Lung (tissue), 11 donors: ENCODE measurements at regions not wholly inside any gene's neighbourhood (a gene's known extent, or its start where the extent isn't known, plus 50 kb on each side); places are given as distances from the start of the nearest gene placed in this dataset.

Experiments
- ATAC-seq: fragments of 200-7000 bp; cut with Tn5 transposase; one replicate; pipeline ENCODE4 v1.9.1; 2020; ENCODE audit warnings: moderate number of reproducible peaks; ENCODE audit not compliant: insufficient read depth, low FRiP score
- DNase-seq, 3 donors: peaks; one replicate each; pipeline ENCODE4 v3.0.0-alpha.2; 2013 to 2017
- H3K27ac ChIP-seq, 2 donors: one replicate each; pipeline ENCODE4 v1.5.1; 2013; ENCODE audit warnings: mild to moderate bottlenecking in 2 of 2, moderate library complexity in 2 of 2, control low read depth in 1 of 2, inconsistent platforms in 1 of 2, low read depth in 1 of 2, low read length in 1 of 2
- H3K27me3 ChIP-seq, 3 donors: one replicate each; pipeline ENCODE4 v1.5.1; 2013; ENCODE audit warnings: low read length in 2 of 3; ENCODE audit not compliant: control insufficient read depth in 3 of 3, insufficient read depth in 3 of 3
- H3K36me3 ChIP-seq, 4 donors: one replicate each; pipeline ENCODE4 v1.5.1; 2013; ENCODE audit warnings: low read length in 4 of 4, mild to moderate bottlenecking in 1 of 4, moderate library complexity in 1 of 4; ENCODE audit not compliant: control insufficient read depth in 4 of 4, insufficient read depth in 4 of 4
- H3K4me1 ChIP-seq, 5 donors: one replicate each; pipeline ENCODE4 v1.5.1; 2013; ENCODE audit warnings: low read length in 5 of 5, mild to moderate bottlenecking in 2 of 5, moderate library complexity in 1 of 5; ENCODE audit not compliant: control insufficient read depth in 5 of 5, insufficient read depth in 5 of 5
- H3K4me3 ChIP-seq: one replicate; pipeline ENCODE4 v1.5.1; 2013; ENCODE audit warnings: mild to moderate bottlenecking, control low read depth, moderate library complexity
- H3K9ac ChIP-seq, 2 donors: one replicate each; pipeline ENCODE4 v1.5.1; 2013; ENCODE audit warnings: low read length in 2 of 2, control low read depth in 1 of 2; ENCODE audit not compliant: insufficient read depth in 1 of 2
- H3K9me3 ChIP-seq, 4 donors: one replicate each; pipeline ENCODE4 v1.5.1; 2013; ENCODE audit warnings: low read length in 3 of 4, mild to moderate bottlenecking in 1 of 4, moderate library complexity in 1 of 4; ENCODE audit not compliant: control insufficient read depth in 4 of 4, insufficient read depth in 3 of 4
- CTCF ChIP-seq: IDR thresholded peaks from 2 replicates; pipeline ENCODE4 v1.5.1; 2012; ENCODE audit warnings: mild to moderate bottlenecking; ENCODE audit errors: control extremely low read depth, extremely low read depth
- WGBS, 2 donors: extraction: QIAGEN DNeasy Blood & Tissue Kit; methylation state at CpG; one replicate each; pipeline ENCODE4 v1.1.7; 2013; 5-methylcytosine and 5-hydroxymethylcytosine counted together
- donor health status: control.
- donor health status: control.
- donor health status: Bipolar disorder and iron deficiency.
- donor health status: healthy.
- donor health status: DM: yes; HTN: yes; CAD: no.

- Histone ChIP-seq H3K9me3 (peaks cover 0 to 3% (median 0%) of the 10 kb centered on the region in 4 donors), H3K9ac (no peak overlapping the region), H3K36me3 (no peaks in the 10 kb centered on the region), H3K27me3 (no peaks in the 10 kb centered on the region), H3K4me3 (no peak overlapping the region), H3K27ac (no peak overlapping the region), H3K4me1 (no peaks in the 10 kb centered on the region)
- TF ChIP-seq CTCF, result no peak
- ATAC-seq, result no peak
- 52 to 80% methylated on average over 2 of the region's 2 CpGs for WGBS, 2 donors
- no peak for DNase-seq
These were observed 847.2 kb downstream of the TDRD15 start for GRCh38 chr2:21970971-21971370.

- Histone ChIP-seq H3K9me3 (no peaks in the 10 kb centered on the region), H3K4me3 (no peak overlapping the region), H3K27ac (no peak overlapping the region), H3K27me3 (no peaks in the 10 kb centered on the region), H3K36me3 (no peaks in the 10 kb centered on the region), H3K4me1 (no peaks in the 10 kb centered on the region), H3K9ac (no peak overlapping the region)
- ATAC-seq, result no peak
- WGBS, 2 donors, result 46 to 68% methylated on average over 4 of the region's 4 CpGs
- TF ChIP-seq CTCF, result no peak
- no peak for DNase-seq
These were observed 848.8 kb downstream of the TDRD15 start for GRCh38 chr2:21972586-21972985.

- no peak overlapping the region for H3K4me3 ChIP-seq
- no peak overlapping the region for H3K9ac ChIP-seq
- whole genome bisulfite sequencing, 2 donors, result 88 to 93% methylated on average over 1 of the region's 1 CpG
- H3K9me3 ChIP-seq, result peaks cover 0 to 5% (median 1%) of the 10 kb centered on the region in 4 donors
- ATAC-seq, result no peak
- H3K4me1 ChIP-seq, result no peaks in the 10 kb centered on the region
- no peak for TF ChIP-seq CTCF
- DNase-seq, result no peak
- H3K27ac ChIP-seq, result no peak overlapping the region
- H3K36me3 ChIP-seq, result no peaks in the 10 kb centered on the region
- no peaks in the 10 kb centered on the region for H3K27me3 ChIP-seq
These were observed 857.4 kb downstream of the TDRD15 start for GRCh38 chr2:21981127-21981526.

GRCh38 chr2:21993002-21993401 is 869.2 kb downstream of the TDRD15 start:
- WGBS, 2 donors, result 91 to 100% methylated on average over 1 of the region's 1 CpG
- no peaks in the 10 kb centered on the region for H3K36me3 ChIP-seq

More at GRCh38 chr2:21993002-21993401, 869.2 kb downstream of the TDRD15 start:
- no peaks in the 10 kb centered on the region for H3K4me1 ChIP-seq
- DNase-seq, result no peak
- no peaks in the 10 kb centered on the region for H3K27me3 ChIP-seq
- peaks cover 0 to 14% (median 10%) of the 10 kb centered on the region in 4 donors for H3K9me3 ChIP-seq
- no peak overlapping the region for H3K27ac ChIP-seq
- ATAC-seq, result no peak
- H3K9ac ChIP-seq, result no peak overlapping the region
- TF ChIP-seq CTCF, result no peak
- no peak overlapping the region for H3K4me3 ChIP-seq
